ENCODE measurements at regions not wholly inside any gene's neighbourhood (a gene's known extent, or its start where the extent isn't known, plus 50 kb on each side); places are given as distances from the start of the nearest gene placed in this dataset.

DNA sequence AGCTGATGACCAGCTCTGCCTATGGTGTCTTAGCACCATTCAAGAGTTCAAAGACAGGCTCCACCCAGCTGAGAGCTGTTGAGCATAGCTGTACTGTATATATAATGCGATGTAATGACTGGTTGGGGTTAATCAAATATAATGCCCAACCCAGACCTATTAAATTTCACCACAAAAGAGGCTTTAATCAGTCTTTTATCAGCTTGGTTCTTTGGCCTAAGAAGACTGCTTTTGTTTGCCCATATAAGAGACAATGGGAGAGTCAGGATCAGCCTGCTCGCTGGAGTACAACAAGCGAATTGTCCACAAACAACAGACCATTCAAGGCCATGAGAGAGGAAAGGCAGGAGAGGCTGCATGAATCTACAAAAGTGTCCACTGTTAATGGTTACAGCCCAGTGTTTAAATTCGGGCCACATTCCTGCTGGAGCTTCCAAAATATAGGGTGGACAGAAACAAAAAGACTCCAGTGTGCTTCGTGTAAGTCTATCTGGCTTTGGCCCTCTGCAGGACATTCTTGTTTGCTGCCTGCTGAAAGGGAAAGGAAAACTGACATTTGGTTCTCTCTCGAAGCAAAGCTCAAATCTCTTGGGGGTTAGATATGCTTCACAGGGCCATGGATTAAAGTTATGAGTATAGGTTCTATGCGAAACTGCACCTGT lies 109.2 kb upstream of the FOXN2 start:
- TF ChIP-seq, protein P1, sequence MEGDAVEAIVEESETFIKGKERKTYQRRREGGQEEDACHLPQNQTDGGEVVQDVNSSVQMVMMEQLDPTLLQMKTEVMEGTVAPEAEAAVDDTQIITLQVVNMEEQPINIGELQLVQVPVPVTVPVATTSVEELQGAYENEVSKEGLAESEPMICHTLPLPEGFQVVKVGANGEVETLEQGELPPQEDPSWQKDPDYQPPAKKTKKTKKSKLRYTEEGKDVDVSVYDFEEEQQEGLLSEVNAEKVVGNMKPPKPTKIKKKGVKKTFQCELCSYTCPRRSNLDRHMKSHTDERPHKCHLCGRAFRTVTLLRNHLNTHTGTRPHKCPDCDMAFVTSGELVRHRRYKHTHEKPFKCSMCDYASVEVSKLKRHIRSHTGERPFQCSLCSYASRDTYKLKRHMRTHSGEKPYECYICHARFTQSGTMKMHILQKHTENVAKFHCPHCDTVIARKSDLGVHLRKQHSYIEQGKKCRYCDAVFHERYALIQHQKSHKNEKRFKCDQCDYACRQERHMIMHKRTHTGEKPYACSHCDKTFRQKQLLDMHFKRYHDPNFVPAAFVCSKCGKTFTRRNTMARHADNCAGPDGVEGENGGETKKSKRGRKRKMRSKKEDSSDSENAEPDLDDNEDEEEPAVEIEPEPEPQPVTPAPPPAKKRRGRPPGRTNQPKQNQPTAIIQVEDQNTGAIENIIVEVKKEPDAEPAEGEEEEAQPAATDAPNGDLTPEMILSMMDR (IDR thresholded peaks at IDR 0.05 in 4 of 5, conservative IDR thresholded peaks at IDR 0.05 in 1 of 5): no peak
- no peak for TF ChIP-seq POLR2A (IDR thresholded peaks at IDR 0.05)
